MM.1S (cell line): ENCODE measurements at regions not wholly inside any gene's neighbourhood (a gene's known extent, or its start where the extent isn't known, plus 50 kb on each side); places are given as distances from the start of the nearest gene placed in this dataset.

Experiments
- EZH2 ChIP-seq: fragments of 300-600 bp; sonication (generic); optimal IDR thresholded peaks from 2 replicates; pipeline ENCODE3; 2017; ENCODE audit warnings: low read depth, mild to moderate bottlenecking, antibody characterized with exemption, low read length, mixed read lengths
- EZH2phosphoT487 ChIP-seq: fragments of 300-600 bp; sonication (generic); IDR thresholded peaks from 2 replicates; pipeline ENCODE4 v1.6.1; 2018; ENCODE audit warnings: antibody characterized with exemption, low read length
- TF ChIP-seq, protein P1 (sequence below): fragments of 300-600 bp; sonication (generic); IDR thresholded peaks from 2 replicates; pipeline ENCODE4 v1.5.1; 2016; ENCODE audit warnings: antibody characterized with exemption, low read length, mixed read lengths

DNA sequence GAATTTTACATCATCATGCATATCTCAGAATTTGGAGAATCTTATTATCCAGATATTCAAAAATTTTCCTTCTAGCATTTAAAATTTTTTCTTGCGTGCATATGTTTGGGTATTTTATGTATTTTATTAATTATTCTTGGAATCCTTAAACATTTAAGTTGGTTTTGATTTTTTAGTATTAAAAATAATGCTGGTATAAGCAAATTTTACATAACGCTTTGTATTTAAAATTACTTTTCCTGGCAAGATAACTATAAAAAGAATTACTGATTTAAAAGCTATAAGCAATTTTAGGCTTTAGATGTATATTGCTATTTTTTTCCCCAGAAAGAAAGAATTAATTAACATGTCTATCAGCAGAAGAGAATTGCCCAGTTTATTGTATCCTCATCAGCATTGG is 224.6 kb upstream of the STXBP6 start:
- TF ChIP-seq, protein P1, sequence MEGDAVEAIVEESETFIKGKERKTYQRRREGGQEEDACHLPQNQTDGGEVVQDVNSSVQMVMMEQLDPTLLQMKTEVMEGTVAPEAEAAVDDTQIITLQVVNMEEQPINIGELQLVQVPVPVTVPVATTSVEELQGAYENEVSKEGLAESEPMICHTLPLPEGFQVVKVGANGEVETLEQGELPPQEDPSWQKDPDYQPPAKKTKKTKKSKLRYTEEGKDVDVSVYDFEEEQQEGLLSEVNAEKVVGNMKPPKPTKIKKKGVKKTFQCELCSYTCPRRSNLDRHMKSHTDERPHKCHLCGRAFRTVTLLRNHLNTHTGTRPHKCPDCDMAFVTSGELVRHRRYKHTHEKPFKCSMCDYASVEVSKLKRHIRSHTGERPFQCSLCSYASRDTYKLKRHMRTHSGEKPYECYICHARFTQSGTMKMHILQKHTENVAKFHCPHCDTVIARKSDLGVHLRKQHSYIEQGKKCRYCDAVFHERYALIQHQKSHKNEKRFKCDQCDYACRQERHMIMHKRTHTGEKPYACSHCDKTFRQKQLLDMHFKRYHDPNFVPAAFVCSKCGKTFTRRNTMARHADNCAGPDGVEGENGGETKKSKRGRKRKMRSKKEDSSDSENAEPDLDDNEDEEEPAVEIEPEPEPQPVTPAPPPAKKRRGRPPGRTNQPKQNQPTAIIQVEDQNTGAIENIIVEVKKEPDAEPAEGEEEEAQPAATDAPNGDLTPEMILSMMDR = no peak
- TF ChIP-seq EZH2phosphoT487 = no peak
- TF ChIP-seq EZH2 = no peak
